Activated CD8-positive, alpha-beta memory T cell treated with anti-CD3 and anti-CD28 coated beads, Interleukin-2, amount 50 U/mL, for 24 hours (primary cell): ENCODE measurements at regions not wholly inside any gene's neighbourhood (a gene's known extent, or its start where the extent isn't known, plus 50 kb on each side); places are given as distances from the start of the nearest gene placed in this dataset.

Source experiments
- DNase-seq: peaks from one replicate; pipeline ENCODE4 v3.0.0-alpha.2; 2020; ENCODE audit errors: extremely low read depth

DNA sequence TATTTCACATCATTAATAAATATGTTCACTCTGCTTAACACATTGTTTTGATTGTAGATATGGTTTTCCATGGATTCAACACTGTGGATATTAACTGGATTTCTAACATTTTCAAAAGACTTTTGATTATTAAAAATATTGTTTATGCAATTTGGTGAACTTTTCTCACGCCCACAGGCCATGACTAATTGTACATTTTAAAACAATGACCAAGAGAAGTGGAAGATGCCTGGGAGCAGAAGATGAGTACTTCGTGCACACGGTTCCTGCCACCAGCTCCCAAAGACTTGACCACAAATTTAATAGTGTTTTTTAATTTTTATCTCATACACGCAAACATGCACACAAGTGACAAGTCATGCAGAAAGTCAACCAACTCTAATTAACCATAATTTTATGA lies 451.0 kb upstream of the ADARB2 start:
- no peak for DNase-seq

DNA sequence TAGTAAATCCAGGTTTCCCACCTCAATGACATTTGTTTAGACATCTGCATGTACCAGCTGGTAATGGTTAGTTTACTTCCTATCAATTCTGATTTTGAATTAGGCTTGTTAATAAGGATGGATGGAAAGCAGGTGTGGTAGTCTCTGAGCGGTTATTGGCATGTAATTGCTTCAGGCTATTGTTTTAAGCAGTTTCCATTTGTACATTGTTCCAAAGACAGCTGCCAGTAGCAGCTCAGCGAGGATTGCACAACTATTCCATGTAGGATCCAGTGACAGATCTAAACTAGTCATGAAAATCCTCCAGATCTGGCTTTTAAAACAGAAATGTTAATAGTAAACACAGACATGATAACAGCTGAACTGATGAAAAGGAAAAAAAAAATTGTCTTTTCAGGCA lies 436.0 kb upstream of the ADARB2 start:
- no peak for DNase-seq

DNA sequence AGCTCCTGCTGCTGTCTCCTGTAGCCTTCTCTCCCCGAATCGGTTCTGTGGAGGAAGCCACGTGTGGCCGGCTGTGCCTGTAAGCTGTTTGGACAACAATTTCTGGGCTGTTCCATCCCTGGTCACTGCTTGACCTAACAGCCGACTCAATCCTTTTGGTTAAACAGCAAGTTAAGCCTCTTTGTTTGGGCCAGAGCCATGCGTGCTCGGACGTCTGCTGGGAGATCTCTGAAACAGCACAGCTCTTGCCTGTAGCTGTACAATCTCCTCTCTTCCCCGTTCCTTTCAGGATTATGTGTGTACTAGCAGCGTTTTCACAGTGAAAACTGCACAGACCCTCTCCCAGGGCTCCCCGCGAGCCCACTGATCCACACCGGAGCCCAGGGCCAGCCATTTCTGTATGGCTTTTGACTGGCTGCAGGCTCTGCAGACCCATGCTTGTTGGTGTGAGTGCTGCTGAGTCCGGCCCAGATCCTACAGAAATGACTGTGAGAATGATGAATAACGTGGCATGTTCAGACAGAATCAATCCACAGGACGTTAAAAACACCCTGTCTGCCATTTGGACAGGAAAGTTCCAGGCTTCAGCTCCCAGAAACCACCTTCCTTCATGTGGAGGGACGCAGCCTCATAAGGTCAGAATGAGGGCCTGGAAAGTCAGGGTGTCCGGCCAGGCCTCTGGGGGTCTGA lies 428.6 kb upstream of the ADARB2 start:
- no peak for DNase-seq

DNA sequence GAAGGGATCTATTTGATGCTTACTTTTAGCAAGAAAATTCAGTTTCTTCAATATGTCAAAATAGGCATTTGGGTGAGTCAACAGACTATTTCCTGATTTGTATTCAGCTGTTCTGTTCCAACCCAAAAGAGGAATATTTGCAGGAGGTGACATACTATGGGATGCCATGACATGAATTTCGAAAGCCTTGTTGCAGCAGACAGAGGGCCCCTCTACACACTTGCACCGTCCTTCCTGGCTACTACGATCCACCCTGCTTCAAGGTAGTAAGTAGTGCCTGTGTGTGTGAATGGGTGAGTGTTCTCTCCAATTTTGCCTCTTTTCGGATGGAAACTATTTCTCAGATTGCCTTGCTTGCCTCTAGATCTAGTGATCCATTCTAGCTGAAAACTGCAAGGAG lies 413.0 kb upstream of the ADARB2 start:
- DNase-seq: no peak

DNA sequence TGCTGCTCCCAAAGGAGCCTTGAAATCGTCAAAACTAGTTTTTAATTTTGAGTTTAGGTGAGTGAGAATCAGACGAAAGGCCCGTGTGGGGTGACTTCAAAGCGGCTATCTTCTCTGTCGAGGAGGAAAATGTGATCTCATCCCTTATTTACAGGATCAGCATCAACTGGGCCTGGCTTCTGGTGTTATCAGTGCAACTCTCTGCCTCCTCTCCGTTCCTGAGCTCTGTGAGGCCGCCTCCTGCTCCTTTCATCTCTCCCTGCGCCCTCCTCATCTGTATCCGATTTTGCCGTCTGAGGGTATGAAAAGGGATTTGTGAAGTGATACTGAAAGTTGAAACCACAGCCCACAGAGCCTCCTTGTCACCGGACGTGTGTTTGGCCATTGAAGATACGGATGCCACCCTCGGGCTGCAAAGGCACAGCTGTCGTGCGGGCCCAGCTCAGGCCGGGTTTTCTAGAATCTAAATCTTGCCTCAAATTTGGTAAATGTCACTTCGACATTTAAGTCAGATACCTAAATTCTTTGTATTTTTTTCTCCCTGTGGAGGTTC lies 408.7 kb upstream of the ADARB2 start:
- DNase-seq: no peak

DNA sequence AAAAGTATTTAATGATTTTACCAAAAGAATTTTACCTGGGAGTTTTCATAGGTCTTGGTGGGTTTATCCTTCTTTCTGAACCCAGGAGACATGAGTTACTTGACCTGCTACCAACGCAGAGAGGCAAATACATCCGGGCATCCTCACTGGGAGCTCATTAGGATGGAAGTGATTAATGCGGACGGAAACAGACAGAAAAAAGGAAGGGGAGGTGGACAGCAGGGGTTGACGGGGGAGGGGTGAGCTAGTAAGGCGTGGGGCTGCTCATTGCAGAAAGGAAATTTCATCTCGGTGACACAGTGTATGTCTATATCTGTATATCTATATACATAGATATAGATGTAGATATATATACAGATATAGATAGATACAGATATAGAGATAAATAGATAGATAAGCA lies 408.2 kb upstream of the ADARB2 start:
- no peak for DNase-seq

DNA sequence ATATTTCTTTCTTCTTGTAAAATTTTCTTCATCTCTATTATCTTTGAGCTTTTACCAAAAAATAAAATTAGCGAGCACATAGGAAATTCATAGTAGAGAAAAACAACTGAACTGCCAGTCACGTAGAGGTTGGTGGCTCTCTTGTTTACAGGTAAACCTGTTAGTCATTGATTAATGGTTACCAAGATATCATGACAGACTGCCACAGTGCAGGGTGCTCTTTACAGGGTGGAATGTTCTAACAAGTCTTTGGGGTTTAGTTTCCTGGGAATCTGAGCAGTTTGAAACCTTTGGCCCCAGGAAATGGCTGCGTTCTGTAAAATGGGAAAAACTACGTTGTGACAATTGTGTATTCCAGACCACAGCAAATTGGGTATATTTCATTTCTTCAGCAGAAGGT lies 407.3 kb upstream of the ADARB2 start:
- no peak for DNase-seq

DNA sequence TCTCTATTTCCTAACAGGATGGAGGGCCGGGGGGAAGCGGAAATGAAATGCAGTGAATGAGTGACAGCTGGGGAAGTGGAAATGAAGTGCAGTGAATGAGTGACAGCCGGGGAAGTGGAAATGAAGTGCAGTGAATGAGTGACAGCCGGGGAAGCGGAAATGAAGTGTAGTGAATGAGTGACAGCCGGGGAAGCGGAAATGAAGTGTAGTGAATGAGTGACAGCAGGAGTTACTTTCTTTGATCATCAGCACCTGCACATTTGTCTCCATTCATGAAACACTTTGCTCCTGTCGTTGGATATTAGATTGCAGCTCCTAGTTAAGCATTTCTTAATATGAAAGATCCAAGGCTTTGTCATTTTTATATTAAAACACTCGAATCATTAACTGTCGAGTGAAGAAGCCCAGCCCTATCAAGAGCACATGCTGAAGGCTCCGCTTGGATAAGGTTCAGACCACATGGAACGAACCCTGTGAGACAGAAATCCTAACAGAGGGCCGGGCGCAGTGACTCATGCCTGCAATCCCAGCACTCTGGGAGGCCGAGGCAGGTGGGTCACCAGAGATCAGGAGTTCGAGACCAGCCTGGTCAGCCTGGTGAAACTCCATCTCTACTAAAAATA lies 406.0 kb upstream of the ADARB2 start:
- DNase-seq: no peak

DNA sequence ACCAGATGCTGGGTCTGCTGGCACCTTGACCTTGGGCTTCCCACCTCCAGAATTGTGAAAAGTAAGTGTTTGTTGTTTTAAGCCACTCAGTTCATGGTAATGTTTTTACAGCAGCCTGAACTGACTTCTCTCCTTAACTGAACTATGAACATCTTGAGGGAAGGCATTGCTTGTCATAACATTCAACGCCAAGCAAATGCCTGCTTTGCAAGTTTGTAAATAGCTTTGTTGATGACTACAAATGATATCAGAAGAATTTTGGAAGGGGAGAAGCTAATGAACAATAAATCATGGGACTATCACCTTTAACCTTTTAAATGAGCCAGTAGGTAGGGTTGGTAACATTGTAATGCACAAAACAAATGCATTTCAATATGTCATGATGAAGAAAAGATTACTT lies 402.4 kb upstream of the ADARB2 start:
- no peak for DNase-seq

DNA sequence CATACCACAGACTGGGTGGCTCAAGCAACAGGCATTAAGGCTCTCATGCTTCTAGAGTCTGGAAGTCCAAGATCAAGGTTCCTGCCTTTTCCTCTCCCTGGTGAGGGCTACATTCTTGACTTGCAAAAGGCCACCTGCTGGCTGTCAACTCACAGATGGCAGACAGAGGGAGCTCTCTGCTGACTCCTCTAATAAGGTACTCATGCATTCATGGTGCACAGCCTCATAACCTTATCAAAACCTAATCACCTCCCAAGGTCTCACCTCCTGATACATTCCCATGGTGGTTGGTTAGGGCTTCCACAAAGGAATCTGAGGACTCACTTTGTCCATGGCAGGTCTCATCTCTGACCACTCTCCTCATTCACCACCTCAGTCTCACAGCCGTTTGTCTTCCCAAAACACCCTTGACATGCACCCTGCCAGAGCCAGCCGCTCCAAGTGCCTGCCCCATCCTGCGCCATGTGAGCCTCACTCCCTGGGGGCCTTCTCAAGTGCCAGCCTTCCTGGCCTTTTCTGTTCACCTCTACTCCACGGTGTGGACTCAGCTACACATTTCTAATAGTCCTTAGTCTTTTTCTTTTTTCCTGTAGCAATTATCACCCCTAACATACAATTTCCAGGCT lies 400.3 kb upstream of the ADARB2 start:
- no peak for DNase-seq

DNA sequence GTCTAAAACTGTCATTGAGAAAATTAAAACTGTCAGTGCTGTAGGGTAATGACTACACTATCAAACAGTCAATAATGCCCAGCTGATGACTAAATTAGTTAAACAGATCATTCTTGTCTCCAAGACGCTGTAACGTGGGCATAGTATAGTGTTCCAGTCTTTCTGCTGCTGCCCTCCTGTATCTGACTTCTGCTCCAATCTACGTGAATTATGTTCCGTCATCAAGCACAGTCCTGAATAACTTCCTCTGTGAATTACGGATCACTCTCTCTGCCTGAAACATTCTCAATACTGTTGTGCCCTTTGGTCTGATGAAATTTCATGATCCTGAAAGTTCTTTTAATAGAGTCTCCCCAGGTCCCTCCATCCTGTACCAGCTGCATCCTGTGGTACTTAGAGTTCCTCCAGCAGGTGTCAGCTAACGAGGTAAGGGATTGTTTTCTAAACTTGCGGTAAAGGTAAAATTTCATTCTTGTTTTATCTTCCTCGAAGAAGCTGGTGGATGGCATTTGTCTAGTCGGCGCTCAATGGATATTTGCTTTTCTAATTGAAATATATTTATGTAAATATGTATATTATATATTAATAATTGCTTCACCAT lies 393.5 kb upstream of the ADARB2 start:
- no peak for DNase-seq

DNA sequence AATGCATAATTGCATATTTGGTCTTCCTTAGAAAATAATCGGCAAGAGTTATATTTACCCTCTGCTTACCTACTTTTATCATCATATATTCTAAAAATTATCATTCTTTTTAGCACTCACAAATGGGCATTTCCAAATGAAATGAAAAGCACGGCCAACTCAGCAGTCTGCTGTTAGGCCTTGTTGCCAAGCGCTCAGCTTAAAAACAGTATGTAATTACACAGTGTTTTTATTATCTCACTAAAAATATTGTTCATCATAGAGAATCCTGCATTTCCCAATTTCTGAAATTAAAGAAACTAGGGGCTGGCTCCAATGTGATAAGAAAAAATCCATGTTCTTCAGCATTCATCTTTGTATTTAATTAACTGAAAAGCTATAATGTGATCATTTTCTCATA lies 391.7 kb upstream of the ADARB2 start:
- no peak for DNase-seq

DNA sequence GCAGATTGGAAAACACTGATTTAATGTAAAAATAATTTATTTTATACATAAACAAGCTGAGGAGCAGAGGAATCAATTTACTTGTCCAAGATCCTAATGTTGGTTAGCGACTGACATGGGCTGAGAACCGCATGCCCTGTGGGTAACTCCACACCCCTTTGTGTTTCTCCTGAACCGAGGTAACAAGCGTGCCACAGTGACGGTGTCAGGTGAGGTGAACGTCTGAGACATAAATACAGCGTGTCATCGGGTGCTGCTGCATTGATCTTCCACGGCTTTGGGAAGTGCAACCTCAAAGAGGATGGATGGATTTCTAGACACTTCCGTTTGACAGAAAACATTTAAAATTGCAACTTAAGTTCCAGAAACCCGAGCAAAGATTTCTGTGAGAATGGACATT lies 386.8 kb upstream of the ADARB2 start:
- no peak for DNase-seq

DNA sequence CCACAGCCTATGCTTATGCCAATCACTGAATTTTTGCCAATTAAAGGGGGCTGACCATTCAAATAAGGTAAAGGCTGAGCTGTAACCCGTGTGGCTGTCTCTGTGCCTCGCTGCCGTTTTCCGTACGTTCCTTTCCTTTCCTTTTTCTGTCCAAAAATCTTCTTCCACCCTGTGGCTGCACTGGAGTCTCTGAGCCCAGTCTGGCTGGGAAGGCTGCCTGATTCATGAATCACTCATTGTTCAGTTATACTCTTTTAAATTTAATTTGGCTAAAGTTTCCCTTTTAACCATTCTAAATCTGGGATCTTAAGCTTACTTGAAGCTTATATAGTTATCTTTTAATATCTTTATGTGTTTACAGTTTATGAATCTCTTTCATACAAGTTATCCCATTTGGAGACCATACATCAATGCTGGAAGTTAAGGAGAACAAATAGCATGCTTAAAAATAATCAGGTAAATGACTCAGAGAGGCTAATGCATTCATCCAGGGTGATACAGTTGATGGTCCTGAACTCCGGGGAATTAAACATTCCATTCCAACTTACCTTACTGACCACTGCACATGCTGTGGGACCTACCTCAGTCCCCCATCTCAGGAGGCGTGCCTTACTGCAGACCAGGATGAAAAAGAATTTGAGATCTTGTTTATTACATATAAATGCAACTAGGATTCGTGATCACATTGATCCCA lies 385.3 kb upstream of the ADARB2 start:
- DNase-seq: no peak

DNA sequence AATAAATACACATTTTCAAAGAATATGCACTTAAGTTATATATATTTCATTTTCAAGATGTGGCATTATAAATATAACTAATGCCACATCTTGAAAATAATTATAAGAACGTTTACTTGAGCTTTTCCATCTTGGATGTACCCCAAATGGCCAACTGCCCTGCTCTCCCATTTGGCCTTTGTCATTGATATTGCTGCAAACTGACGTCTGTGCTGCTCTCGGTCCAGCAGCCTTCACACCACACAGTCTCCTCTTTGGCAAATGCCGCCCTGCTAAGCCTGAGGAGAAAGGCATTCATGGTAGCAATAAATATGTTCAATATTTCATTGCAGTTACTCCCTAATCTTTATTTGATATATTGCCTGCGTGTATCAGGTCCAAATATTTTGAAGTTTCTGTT lies 384.6 kb upstream of the ADARB2 start:
- no peak for DNase-seq

DNA sequence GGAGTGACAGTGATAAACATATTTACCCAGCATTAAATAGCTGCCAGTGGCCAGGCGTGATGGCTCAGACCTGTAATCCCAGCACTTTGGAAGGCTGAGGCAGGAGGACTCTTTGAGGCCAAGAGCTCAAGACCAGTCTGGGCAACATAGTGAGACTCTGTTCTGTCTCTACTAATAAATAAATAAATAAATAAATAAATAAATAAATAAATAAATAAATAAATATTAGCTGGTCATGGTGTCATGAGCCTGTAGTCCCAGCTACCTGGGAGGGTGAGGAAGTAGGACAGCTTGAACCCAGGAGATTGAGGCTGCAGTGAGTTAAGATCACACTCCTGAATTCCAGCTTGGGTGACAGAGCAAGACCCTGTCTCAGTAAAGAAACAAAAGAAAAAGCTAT lies 384.0 kb upstream of the ADARB2 start:
- DNase-seq: no peak

DNA sequence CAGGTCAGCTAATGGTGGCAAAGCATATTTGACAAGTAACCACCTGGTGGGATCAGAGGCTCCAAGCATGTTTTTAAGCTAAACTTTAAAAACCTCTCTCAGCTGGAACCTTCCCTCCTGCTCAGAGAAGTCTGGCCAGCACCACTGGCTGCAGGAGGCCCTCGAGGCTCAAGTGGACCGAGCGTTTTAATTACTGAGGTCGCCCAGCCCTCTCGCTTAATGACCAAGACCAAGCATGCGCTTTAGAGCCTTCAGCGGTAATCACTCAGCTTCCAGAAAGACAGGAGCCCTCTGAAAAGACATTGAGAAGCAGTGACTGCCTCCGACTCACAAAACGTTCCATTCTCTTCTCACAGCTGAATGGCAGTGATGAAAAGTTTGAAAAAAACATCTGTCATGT lies 383.4 kb upstream of the ADARB2 start:
- DNase-seq: no peak

DNA sequence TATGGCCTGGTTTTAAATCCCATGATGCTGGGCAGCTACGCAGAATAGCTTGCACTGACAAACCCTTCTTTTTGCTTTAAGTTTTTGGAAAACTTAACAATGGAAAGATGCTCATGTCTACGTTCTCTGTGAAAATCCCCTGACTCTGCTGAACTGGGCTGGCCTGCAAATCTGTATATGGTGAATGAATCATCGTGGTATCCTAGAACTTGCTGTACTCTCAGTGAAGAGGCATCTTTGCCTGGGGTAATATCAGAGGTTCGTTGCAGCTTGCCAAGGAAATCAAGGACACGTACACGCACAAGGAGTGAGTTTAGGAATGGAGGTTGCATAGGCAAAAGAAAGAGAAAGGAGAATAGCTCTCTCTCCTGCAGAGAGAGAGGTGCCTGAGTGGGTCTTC lies 382.0 kb upstream of the ADARB2 start:
- DNase-seq: no peak

DNA sequence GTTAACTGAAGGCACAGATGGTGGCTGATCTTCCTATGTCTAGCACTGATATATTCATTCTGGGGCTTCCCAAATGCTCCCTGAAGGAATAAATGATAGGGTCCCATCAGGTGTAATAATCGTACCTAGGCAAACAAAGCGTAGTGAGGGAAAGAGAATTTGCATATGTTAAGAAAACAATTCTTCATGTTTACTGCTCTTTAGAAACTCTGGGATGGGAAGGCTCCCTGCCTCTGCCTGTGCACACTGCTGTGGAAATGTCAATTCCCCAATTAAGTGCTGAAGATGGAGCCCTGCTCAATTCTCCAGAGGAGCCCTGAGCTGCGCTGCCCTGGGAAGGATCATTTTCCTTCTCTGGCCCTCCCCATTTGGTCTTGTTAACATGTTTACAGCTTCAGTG lies 380.9 kb upstream of the ADARB2 start:
- DNase-seq: no peak

DNA sequence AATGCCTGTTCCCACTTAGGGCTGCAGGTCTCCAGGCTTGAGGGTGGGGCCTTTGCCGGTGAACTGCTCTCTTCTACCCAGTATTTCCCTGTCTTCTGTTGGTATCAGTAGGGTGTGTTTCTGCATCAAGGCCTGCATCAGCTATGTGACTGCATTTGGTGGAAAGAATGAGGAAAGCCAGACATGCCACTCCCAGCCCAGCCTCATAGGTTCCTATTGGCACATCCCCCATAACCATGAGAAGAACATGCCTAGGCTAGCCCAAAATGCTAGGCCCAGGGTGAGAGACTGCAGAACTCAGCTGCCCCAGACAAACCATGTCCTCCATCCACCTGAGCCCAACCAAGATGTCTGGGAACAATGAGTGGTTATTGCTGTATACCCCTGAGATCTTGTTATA lies 380.3 kb upstream of the ADARB2 start:
- DNase-seq: no peak

DNA sequence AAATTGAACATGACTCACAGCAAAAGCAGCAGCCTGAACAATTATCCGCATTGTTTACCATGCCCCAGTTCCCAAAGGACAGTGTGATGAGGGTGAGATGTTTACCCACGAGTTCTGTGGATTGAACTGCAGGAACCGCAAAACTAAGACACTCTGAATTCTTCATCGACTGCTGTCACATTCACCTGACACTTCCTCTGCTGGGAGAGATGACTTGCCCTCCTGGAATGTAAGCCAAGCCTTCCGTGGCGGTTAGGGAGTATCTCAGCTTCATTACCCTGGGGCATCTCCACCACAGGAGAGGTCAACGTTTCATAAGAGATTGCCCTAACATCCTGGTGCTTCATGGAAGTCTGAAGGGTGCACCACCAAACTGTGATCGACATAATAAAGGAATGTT lies 374.6 kb upstream of the ADARB2 start:
- no peak for DNase-seq

DNA sequence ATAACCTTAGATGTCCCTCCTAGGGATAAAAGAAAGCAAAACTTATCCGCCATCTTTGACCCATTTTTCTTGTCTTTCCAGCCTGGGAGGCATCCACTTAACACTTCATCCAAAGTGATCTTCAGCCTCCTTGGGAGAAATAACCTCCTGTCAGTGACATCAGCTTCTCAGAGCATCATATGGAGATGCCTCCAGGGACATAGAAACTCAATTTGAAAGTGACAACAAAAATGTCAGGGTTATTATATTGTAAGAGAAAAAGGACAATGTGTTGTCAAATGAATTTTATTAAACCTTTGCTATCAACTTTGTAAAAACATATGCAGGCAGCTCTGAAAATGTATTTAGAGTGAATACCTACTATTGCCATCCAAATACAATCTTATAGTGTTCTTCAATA lies 371.2 kb upstream of the ADARB2 start:
- no peak for DNase-seq
